HepG2 (cell line): ENCODE measurements at regions not wholly inside any gene's neighbourhood (a gene's known extent, or its start where the extent isn't known, plus 50 kb on each side); places are given as distances from the start of the nearest gene placed in this dataset.

Experiments used
- ATAC-seq: fragments of 200-7000 bp; cut with Tn5 transposase; 3 replicates; pipeline ENCODE4 v1.9.1; 2020; ENCODE audit warnings: mild to moderate bottlenecking, moderate library complexity
- BruUV-seq: library from RNA; stranded (reverse); fragments of 400-500 nt; replicated peaks from 2 replicates; lab custom pipeline; 2021; lab: Mats Ljungman, UMichigan
- CTCF ChIA-PET: fragments of 300-600 bp; formaldehyde crosslinking; extraction: SDS; loops from one replicate; lab custom pipeline; 2021; ENCODE audit warnings: low total read pairs, inconsistent platforms, low intra/inter-chr PET ratio; lab: Yijun Ruan, JAX
- POLR2A ChIA-PET: fragments of 350-600 bp; sonication (Branson Sonifier 250); formaldehyde crosslinking; loops from one replicate; lab custom pipeline; 2020; ENCODE audit warnings: antibody characterized with exemption, inconsistent platforms; lab: Yijun Ruan, JAX
- DNase-seq: peaks from one replicate; pipeline ENCODE4 v3.0.0-alpha.2; 2015; ENCODE audit warnings: low spot score
- FAIRE-seq: peaks from 3 replicates; lab custom pipeline; 2011; peaks lifted over from hg19 to GRCh38; lab: Jason Lieb, UNC
- H2AFZ ChIP-seq: one replicate; pipeline ENCODE4 v1.6.1; 2011; ENCODE audit warnings: low read length, inconsistent platforms
- H3K27ac ChIP-seq: fragments of 300-600 bp; 3 replicates; pipeline ENCODE4 v1.8.0; 2011; ENCODE audit warnings: mixed run types, mild to moderate bottlenecking, mixed read lengths, low read length, inconsistent platforms; ENCODE audit not compliant: insufficient read depth; ENCODE audit errors: extremely low read length
- H3K27me3 ChIP-seq, 2 experiments: fragments of 200-600 bp in 1 of 2; 2 replicates in 1 of 2; 3 replicates in 1 of 2; pipeline versions ENCODE4 v1.6.0 to v1.8.0; 2011; ENCODE audit warnings: low read length in 2 of 2, mild to moderate bottlenecking in 2 of 2, moderate library complexity in 2 of 2, inconsistent platforms in 1 of 2; ENCODE audit not compliant: insufficient read depth in 2 of 2, control insufficient read depth in 1 of 2
- H3K36me3 ChIP-seq, 2 experiments: fragments of 200-600 bp in 1 of 2; replicated peaks in 1 of 2; 2 replicates in 1 of 2; 3 replicates in 1 of 2; pipeline versions ENCODE4 v1.5.1 to v1.8.0; 2011; ENCODE audit warnings: low read length in 2 of 2, inconsistent platforms in 1 of 2; ENCODE audit not compliant: insufficient read depth in 2 of 2, control insufficient read depth in 1 of 2
- H3K4me1 ChIP-seq: 2 replicates; pipeline ENCODE4 v1.5.1; 2012; ENCODE audit warnings: low read length, inconsistent platforms; ENCODE audit not compliant: insufficient read depth
- H3K4me2 ChIP-seq: 2 replicates; pipeline ENCODE4 v1.6.0; 2011; ENCODE audit warnings: low read depth, low read length, inconsistent platforms
- H3K4me3 ChIP-seq, 3 experiments: fragments of 200-600 bp in 1 of 3; sonication (generic), shearing (Covaris generic) in 1 of 3; replicated peaks in 1 of 3; 2 replicates each; pipeline ENCODE4 v1.5.1; 2011 to 2016; ENCODE audit warnings: low read length in 3 of 3, inconsistent platforms in 2 of 3, low read depth in 2 of 3, mild to moderate bottlenecking in 2 of 3, control low read depth in 1 of 3, mixed read lengths in 1 of 3; ENCODE audit not compliant: insufficient read depth in 1 of 3
- H3K79me2 ChIP-seq: one replicate; pipeline ENCODE4 v1.6.1; 2011; ENCODE audit warnings: low read length, inconsistent platforms; ENCODE audit not compliant: insufficient read depth
- H3K9ac ChIP-seq: 2 replicates; pipeline ENCODE4 v1.6.0; 2011; ENCODE audit warnings: mild to moderate bottlenecking, low read depth, low read length, inconsistent platforms; ENCODE audit not compliant: insufficient read depth
- H3K9me3 ChIP-seq: 2 replicates; pipeline ENCODE4 v1.5.1; 2012; ENCODE audit warnings: mild to moderate bottlenecking, low read length
- H4K20me1 ChIP-seq: 2 replicates; pipeline ENCODE4 v1.6.0; 2011; ENCODE audit warnings: inconsistent platforms, mild to moderate bottlenecking, low read length, moderate library complexity; ENCODE audit not compliant: insufficient read depth
- CREM ChIP-seq, 2 experiments: sonication (generic) in 1 of 2; formaldehyde crosslinking in 1 of 2; IDR thresholded peaks; 2 replicates each; pipeline versions ENCODE4 v1.4.0 to v1.6.1; 2016 to 2020; ENCODE audit warnings: antibody characterized with exemption in 1 of 2, mild to moderate bottlenecking in 1 of 2, missing genetic modification reagents in 1 of 2
- FOXP4 ChIP-seq: sonication (generic); formaldehyde crosslinking; IDR thresholded peaks from 2 replicates; pipeline ENCODE4 v1.4.0; 2020; ENCODE audit warnings: missing genetic modification reagents
- GTF3A ChIP-seq: sonication (generic); formaldehyde crosslinking; conservative IDR thresholded peaks from 2 replicates; pipeline ENCODE4 v1.4.0; 2020; ENCODE audit warnings: mild to moderate bottlenecking, missing genetic modification reagents
- HCFC1 ChIP-seq: fragments of 150-350 bp; IDR thresholded peaks from 2 replicates; pipeline ENCODE4 v1.6.1; 2014; ENCODE audit warnings: low read depth, low read length
- KDM3A ChIP-seq: IDR thresholded peaks from 2 replicates; pipeline ENCODE4 v1.6.1; 2018; ENCODE audit warnings: low read depth, missing compliant biosample characterization
- NFE2 ChIP-seq: sonication (generic); formaldehyde crosslinking; IDR thresholded peaks from 2 replicates; pipeline ENCODE4 v1.4.0; 2020; ENCODE audit warnings: missing genetic modification reagents
- PAX8 ChIP-seq: sonication (generic); formaldehyde crosslinking; IDR thresholded peaks from 2 replicates; pipeline ENCODE4 v1.8.0; 2022; ENCODE audit warnings: mild to moderate bottlenecking, missing genetic modification reagents, borderline replicate concordance
- PRDM4 ChIP-seq: sonication (generic); formaldehyde crosslinking; IDR thresholded peaks from 2 replicates; pipeline ENCODE4 v1.9.0; 2021; ENCODE audit warnings: missing genetic modification reagents, borderline replicate concordance
- SKI ChIP-seq: fragments of 450-650 bp; IDR thresholded peaks from one replicate; pipeline ENCODE4 v1.6.1; 2018; ENCODE audit warnings: mild to moderate bottlenecking; ENCODE audit not compliant: partially characterized antibody
- SMC3 ChIP-seq: IDR thresholded peaks from 2 replicates; pipeline ENCODE4 v1.6.1; 2011; ENCODE audit warnings: low read length, improper control_type of control experiment
- ZNF331 ChIP-seq: sonication (generic); formaldehyde crosslinking; IDR thresholded peaks from 2 replicates; pipeline ENCODE4 v1.4.0; 2020; ENCODE audit warnings: missing genetic modification reagents
- WGBS: methylation state at CpG from one replicate; pipeline ENCODE4 v1.1.6; 2017; ENCODE audit warnings: low lambda C conversion rate; 5-methylcytosine and 5-hydroxymethylcytosine counted together
- in situ Hi-C: cut with HindIII; loops from 2 replicates; pipeline ENCODE4 v1.10.0; 2017; ENCODE audit warnings: low pct_unique_long_range_greater_than_20kb; ENCODE audit not compliant: extremely low pct_ligation_motif_present
- intact Hi-C: fragments of 100-400 bp; cut with micrococcal nuclease; formaldehyde crosslinking; loops from one replicate; pipeline ENCODE4 v1.10.0; 2022; ENCODE audit not compliant: unreplicated experiment
- TF ChIP-seq, protein P1 (sequence below): sonication (generic); formaldehyde crosslinking; IDR thresholded peaks from 2 replicates; pipeline ENCODE4 v1.4.0; 2020; ENCODE audit warnings: mild to moderate bottlenecking, missing genetic modification reagents
- TF ChIP-seq, protein P2 (sequence below): sonication (generic); formaldehyde crosslinking; IDR thresholded peaks from 2 replicates; pipeline ENCODE4 v1.8.0; 2022; ENCODE audit warnings: mild to moderate bottlenecking, missing genetic modification reagents; ENCODE audit not compliant: insufficient replicate concordance

GRCh38 chr9:32705059-32705458, 69.6 kb upstream of the TAF1L start:
- intact Hi-C loops = no loop called here
- ChIA-PET POLR2A (no interaction called here), CTCF (no interaction called here)
- Histone ChIP-seq H3K4me3 (no peak overlapping the region), H3K27me3 (peaks cover 0 to 16% of the 10 kb centered on the region in 2 experiments; a peak in 1 of 5 replicates), H3K79me2 (no peaks in the 10 kb centered on the region), H2AFZ (no peak overlapping the region), H3K4me1 (no peaks in the 10 kb centered on the region), H3K9ac (no peak overlapping the region), H3K36me3 (no peaks in the 10 kb centered on the region), H4K20me1 (no peaks in the 10 kb centered on the region), H3K27ac (no peak overlapping the region), H3K9me3 (no peaks in the 10 kb centered on the region), H3K4me2 (no peak overlapping the region)
- FAIRE-seq (no peak), ATAC-seq (no peak), DNase-seq (no peak)
- no peak for TF ChIP-seq FOXP4 (CRISPR knock-in tag)
- TF ChIP-seq ZNF331 (CRISPR knock-in tag) = no peak
- TF ChIP-seq SMC3 = no peak
- no peak for TF ChIP-seq PAX8 (CRISPR knock-in tag)
- no peak for TF ChIP-seq NFE2 (CRISPR knock-in tag)
- TF ChIP-seq SKI = no peak
- TF ChIP-seq HCFC1 = no peak
- TF ChIP-seq GTF3A = no peak
- TF ChIP-seq CREM (IDR thresholded peaks at IDR 0.05) = no peak
- TF ChIP-seq CREM (CRISPR knock-in tag; IDR thresholded peaks at IDR 0.05) = no peak
- no peak for TF ChIP-seq PRDM4 (CRISPR knock-in tag)
- TF ChIP-seq KDM3A = no peak
- TF ChIP-seq, protein P1, sequence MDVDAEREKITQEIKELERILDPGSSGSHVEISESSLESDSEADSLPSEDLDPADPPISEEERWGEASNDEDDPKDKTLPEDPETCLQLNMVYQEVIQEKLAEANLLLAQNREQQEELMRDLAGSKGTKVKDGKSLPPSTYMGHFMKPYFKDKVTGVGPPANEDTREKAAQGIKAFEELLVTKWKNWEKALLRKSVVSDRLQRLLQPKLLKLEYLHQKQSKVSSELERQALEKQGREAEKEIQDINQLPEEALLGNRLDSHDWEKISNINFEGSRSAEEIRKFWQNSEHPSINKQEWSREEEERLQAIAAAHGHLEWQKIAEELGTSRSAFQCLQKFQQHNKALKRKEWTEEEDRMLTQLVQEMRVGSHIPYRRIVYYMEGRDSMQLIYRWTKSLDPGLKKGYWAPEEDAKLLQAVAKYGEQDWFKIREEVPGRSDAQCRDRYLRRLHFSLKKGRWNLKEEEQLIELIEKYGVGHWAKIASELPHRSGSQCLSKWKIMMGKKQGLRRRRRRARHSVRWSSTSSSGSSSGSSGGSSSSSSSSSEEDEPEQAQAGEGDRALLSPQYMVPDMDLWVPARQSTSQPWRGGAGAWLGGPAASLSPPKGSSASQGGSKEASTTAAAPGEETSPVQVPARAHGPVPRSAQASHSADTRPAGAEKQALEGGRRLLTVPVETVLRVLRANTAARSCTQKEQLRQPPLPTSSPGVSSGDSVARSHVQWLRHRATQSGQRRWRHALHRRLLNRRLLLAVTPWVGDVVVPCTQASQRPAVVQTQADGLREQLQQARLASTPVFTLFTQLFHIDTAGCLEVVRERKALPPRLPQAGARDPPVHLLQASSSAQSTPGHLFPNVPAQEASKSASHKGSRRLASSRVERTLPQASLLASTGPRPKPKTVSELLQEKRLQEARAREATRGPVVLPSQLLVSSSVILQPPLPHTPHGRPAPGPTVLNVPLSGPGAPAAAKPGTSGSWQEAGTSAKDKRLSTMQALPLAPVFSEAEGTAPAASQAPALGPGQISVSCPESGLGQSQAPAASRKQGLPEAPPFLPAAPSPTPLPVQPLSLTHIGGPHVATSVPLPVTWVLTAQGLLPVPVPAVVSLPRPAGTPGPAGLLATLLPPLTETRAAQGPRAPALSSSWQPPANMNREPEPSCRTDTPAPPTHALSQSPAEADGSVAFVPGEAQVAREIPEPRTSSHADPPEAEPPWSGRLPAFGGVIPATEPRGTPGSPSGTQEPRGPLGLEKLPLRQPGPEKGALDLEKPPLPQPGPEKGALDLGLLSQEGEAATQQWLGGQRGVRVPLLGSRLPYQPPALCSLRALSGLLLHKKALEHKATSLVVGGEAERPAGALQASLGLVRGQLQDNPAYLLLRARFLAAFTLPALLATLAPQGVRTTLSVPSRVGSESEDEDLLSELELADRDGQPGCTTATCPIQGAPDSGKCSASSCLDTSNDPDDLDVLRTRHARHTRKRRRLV = no peak
- TF ChIP-seq, protein P2, sequence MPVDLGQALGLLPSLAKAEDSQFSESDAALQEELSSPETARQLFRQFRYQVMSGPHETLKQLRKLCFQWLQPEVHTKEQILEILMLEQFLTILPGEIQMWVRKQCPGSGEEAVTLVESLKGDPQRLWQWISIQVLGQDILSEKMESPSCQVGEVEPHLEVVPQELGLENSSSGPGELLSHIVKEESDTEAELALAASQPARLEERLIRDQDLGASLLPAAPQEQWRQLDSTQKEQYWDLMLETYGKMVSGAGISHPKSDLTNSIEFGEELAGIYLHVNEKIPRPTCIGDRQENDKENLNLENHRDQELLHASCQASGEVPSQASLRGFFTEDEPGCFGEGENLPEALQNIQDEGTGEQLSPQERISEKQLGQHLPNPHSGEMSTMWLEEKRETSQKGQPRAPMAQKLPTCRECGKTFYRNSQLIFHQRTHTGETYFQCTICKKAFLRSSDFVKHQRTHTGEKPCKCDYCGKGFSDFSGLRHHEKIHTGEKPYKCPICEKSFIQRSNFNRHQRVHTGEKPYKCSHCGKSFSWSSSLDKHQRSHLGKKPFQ = no peak
- BruUV-seq = no TSS peak
- in situ Hi-C loops = no loop called here
- 5% methylated on average over 5 of the region's 5 CpGs for WGBS
